ENCODE measurements at regions not wholly inside any gene's neighbourhood (a gene's known extent, or its start where the extent isn't known, plus 50 kb on each side); places are given as distances from the start of the nearest gene placed in this dataset.

- TF ChIP-seq, protein P1, sequence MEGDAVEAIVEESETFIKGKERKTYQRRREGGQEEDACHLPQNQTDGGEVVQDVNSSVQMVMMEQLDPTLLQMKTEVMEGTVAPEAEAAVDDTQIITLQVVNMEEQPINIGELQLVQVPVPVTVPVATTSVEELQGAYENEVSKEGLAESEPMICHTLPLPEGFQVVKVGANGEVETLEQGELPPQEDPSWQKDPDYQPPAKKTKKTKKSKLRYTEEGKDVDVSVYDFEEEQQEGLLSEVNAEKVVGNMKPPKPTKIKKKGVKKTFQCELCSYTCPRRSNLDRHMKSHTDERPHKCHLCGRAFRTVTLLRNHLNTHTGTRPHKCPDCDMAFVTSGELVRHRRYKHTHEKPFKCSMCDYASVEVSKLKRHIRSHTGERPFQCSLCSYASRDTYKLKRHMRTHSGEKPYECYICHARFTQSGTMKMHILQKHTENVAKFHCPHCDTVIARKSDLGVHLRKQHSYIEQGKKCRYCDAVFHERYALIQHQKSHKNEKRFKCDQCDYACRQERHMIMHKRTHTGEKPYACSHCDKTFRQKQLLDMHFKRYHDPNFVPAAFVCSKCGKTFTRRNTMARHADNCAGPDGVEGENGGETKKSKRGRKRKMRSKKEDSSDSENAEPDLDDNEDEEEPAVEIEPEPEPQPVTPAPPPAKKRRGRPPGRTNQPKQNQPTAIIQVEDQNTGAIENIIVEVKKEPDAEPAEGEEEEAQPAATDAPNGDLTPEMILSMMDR (IDR thresholded peaks at IDR 0.05; ENCODE audit: poor library complexity): no peak
- no peak for TF ChIP-seq EZH2phosphoT487 (IDR thresholded peaks at IDR 0.05; ENCODE audit: low read depth, severe bottlenecking, unreplicated experiment)
- TF ChIP-seq EZH2 (IDR thresholded peaks at IDR 0.05; ENCODE audit: borderline replicate concordance): no peak
These were observed 63.8 kb upstream of the GPR31 start for GRCh38 chr6:167221400-167222201.
